PC-3 (cell line): ENCODE measurements at regions not wholly inside any gene's neighbourhood (a gene's known extent, or its start where the extent isn't known, plus 50 kb on each side); places are given as distances from the start of the nearest gene placed in this dataset.
"Not testable (repeated sequence)": the region's sequence is repeated elsewhere in the genome, so short reads cannot be mapped to it uniquely, and the experiment has no call there.

ENCODE experiments used
- ATAC-seq: fragments of 200-7000 bp; cut with Tn5 transposase; 2 replicates; pipeline ENCODE4 v1.9.1; 2020; ENCODE audit warnings: mild to moderate bottlenecking, moderate library complexity
- BruUV-seq: library from RNA; stranded (reverse); fragments of 400-500 nt; replicated peaks from 2 replicates; lab custom pipeline; 2021; lab: Mats Ljungman, UMichigan
- CTCF ChIA-PET: fragments of 300-600 bp; sonication (Branson Sonifier 250); formaldehyde crosslinking; loops from one replicate; lab custom pipeline; 2022; ENCODE audit warnings: antibody characterized with exemption; lab: Charles Lee
- POLR2A ChIA-PET: fragments of 300-600 bp; sonication (Branson Sonifier 250); formaldehyde crosslinking; loops from one replicate; lab custom pipeline; 2022; ENCODE audit warnings: antibody characterized with exemption; ENCODE audit not compliant: unreplicated experiment; lab: Charles Lee
- DNase-seq: peaks from one replicate; pipeline ENCODE4 v3.0.0-alpha.2; 2015
- H2AFZ ChIP-seq: fragments of 300-600 bp; sonication (generic); 2 replicates; pipeline ENCODE4 v1.6.0; 2016; ENCODE audit warnings: antibody characterized with exemption, low read length
- H3F3A ChIP-seq: fragments of 300-600 bp; sonication (generic); one replicate; pipeline ENCODE4 v1.6.0; 2017; ENCODE audit warnings: antibody characterized with exemption, low read length, control low read depth, mild to moderate bottlenecking; ENCODE audit not compliant: unreplicated experiment
- H3K27ac ChIP-seq: fragments of 300-600 bp; sonication (generic); 2 replicates; pipeline ENCODE4 v1.5.1; 2016; ENCODE audit warnings: mild to moderate bottlenecking, low read length
- H3K27me3 ChIP-seq: fragments of 300-600 bp; sonication (generic); 2 replicates; pipeline ENCODE4 v1.6.1; 2016; ENCODE audit warnings: low read length, mixed read lengths
- H3K36me3 ChIP-seq: fragments of 300-600 bp; sonication (generic); 2 replicates; pipeline ENCODE4 v1.6.1; 2016; ENCODE audit warnings: low read depth, mixed run types, low read length, mixed read lengths
- H3K4me1 ChIP-seq: fragments of 300-600 bp; sonication (generic); 2 replicates; pipeline ENCODE4 v1.5.1; 2016; ENCODE audit warnings: low read length; ENCODE audit not compliant: insufficient read depth
- H3K4me2 ChIP-seq: fragments of 300-600 bp; sonication (generic); 2 replicates; pipeline ENCODE4 v1.6.0; 2016; ENCODE audit warnings: low read length
- H3K4me3 ChIP-seq: fragments of 300-600 bp; sonication (generic); 2 replicates; pipeline ENCODE4 v1.5.1; 2016; ENCODE audit warnings: mild to moderate bottlenecking, low read length, mixed read lengths
- H3K79me2 ChIP-seq: fragments of 300-600 bp; sonication (generic); 2 replicates; pipeline ENCODE4 v1.6.1; 2017; ENCODE audit warnings: low read length, mixed read lengths
- H3K9ac ChIP-seq: fragments of 300-600 bp; sonication (generic); 2 replicates; pipeline ENCODE4 v1.6.0; 2016; ENCODE audit warnings: mild to moderate bottlenecking, low read length
- H3K9me2 ChIP-seq: fragments of 300-600 bp; sonication (generic); replicated peaks from 2 replicates; pipeline ENCODE4 v1.6.1; 2016; ENCODE audit warnings: mixed run types, low read length, mixed read lengths
- H3K9me3 ChIP-seq: fragments of 300-600 bp; sonication (generic); 2 replicates; pipeline ENCODE4 v1.6.1; 2016; ENCODE audit warnings: low read length, mixed read lengths
- H4K20me1 ChIP-seq: fragments of 300-600 bp; sonication (generic); 2 replicates; pipeline ENCODE4 v1.6.1; 2016; ENCODE audit warnings: low read length, mixed read lengths
- EZH2 ChIP-seq: fragments of 300-600 bp; sonication (generic); IDR thresholded peaks from one replicate; pipeline ENCODE4 v1.6.1; 2017; ENCODE audit warnings: antibody characterized with exemption, mild to moderate bottlenecking, low read length; ENCODE audit not compliant: unreplicated experiment
- EZH2phosphoT487 ChIP-seq: fragments of 300-600 bp; sonication (generic); IDR thresholded peaks from 2 replicates; pipeline ENCODE4 v1.6.1; 2018; ENCODE audit warnings: mild to moderate bottlenecking, antibody characterized with exemption, low read length, borderline replicate concordance
- intact Hi-C: fragments of 100-400 bp; cut with micrococcal nuclease; formaldehyde crosslinking; loops from 2 replicates; pipeline ENCODE4 v1.9.0; 2023
- TF ChIP-seq, protein P1 (sequence below): fragments of 300-600 bp; sonication (generic); conservative IDR thresholded peaks from 2 replicates; pipeline ENCODE4 v1.5.1; 2017; ENCODE audit warnings: antibody characterized with exemption, low read depth, mild to moderate bottlenecking, low read length

DNA sequence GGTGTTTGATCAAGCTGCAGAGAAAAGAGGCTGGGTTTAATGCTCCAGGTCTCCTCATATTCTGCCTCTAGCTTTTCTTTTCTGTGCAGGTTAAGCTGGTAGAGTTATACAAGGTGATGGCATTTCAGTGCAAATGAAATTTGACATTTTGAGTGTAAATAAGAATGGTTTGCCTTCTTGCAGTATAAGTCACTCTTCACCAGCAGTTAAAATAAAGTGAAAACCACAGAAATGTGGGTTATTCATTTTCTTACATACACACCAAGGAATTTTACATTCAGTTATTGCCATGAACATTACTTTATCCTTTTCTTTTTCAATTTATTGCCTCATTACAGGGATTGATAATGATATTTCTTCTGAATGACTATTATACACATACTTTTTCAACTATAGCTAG is 337.5 kb upstream of the PCSK5 start:
- POLR2A ChIA-PET: no interaction called here
- ATAC-seq (no peak), DNase-seq (no peak)
- Histone ChIP-seq H3K4me2 (no peak overlapping the region), H3K27me3 (no peaks in the 10 kb centered on the region), H3K9ac (no peak overlapping the region), H3K9me3 (no peaks in the 10 kb centered on the region), H3K9me2 (no peaks in the 10 kb centered on the region), H3K27ac (no peak overlapping the region), H3K4me1 (no peaks in the 10 kb centered on the region), H2AFZ (no peak overlapping the region), H3F3A (no peaks in the 10 kb centered on the region), H3K4me3 (no peak overlapping the region), H3K36me3 (no peaks in the 10 kb centered on the region), H4K20me1 (no peaks in the 10 kb centered on the region), H3K79me2 (no peaks in the 10 kb centered on the region)
- BruUV-seq: no TSS peak
- CTCF ChIA-PET: no interaction called here
- intact Hi-C loops: no loop called here
- TF ChIP-seq EZH2: no peak
- TF ChIP-seq EZH2phosphoT487: no peak
- TF ChIP-seq, protein P1, sequence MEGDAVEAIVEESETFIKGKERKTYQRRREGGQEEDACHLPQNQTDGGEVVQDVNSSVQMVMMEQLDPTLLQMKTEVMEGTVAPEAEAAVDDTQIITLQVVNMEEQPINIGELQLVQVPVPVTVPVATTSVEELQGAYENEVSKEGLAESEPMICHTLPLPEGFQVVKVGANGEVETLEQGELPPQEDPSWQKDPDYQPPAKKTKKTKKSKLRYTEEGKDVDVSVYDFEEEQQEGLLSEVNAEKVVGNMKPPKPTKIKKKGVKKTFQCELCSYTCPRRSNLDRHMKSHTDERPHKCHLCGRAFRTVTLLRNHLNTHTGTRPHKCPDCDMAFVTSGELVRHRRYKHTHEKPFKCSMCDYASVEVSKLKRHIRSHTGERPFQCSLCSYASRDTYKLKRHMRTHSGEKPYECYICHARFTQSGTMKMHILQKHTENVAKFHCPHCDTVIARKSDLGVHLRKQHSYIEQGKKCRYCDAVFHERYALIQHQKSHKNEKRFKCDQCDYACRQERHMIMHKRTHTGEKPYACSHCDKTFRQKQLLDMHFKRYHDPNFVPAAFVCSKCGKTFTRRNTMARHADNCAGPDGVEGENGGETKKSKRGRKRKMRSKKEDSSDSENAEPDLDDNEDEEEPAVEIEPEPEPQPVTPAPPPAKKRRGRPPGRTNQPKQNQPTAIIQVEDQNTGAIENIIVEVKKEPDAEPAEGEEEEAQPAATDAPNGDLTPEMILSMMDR: no peak

DNA sequence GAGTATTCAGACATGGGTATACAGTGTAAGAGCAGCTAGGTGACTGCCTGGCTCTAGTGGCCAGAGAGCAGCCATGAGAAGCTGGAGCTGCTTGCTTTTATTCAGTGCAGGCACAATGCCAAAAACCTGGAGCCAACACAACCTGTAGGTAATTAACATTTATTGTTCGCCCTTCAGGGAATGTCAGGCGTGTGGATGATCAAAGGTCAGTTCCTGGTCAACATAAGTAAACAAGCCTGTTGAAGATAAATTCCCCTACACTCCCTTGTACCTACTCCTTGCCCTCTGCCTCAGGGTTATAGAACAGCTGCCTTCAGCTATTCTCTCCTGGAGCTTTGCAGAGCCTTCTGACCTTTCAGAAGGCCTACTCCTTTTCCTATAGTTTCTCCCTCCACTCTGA is 323.7 kb upstream of the PCSK5 start:
- H3K27ac ChIP-seq, H3K79me2 ChIP-seq, BruUV-seq, H3K36me3 ChIP-seq, H3K4me2 ChIP-seq, POLR2A ChIA-PET, H3K9me3 ChIP-seq, DNase-seq, H3K4me3 ChIP-seq, H4K20me1 ChIP-seq, intact Hi-C loops, CTCF ChIA-PET, H3F3A ChIP-seq, ATAC-seq, H2AFZ ChIP-seq, H3K27me3 ChIP-seq, H3K9ac ChIP-seq, H3K4me1 ChIP-seq, H3K9me2 ChIP-seq: not testable (repeated sequence)

DNA sequence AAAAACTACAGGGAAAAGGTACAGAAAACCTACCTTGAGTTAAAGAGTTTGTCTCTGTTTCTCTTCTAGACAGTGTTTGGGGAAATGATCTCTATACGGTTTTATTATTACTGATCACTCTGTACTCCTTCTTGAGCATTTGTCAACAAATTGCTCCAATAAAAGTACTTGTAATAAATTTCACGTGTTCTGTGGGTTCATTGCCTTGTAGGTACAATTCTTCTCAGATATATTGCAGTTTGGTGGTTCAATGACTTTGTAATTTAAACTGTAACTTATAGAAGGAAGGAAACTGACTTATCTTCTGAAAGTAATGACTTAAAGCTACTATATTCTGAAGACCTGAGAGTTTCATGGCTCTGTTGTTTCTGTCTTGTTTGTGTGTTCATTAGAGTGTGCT is 319.9 kb upstream of the PCSK5 start:
- Histone ChIP-seq H3K9me2 (no peaks in the 10 kb centered on the region), H3K27me3 (no peaks in the 10 kb centered on the region), H3K4me3 (no peak overlapping the region), H3K9me3 (no peaks in the 10 kb centered on the region), H3K27ac (no peak overlapping the region), H3F3A (no peaks in the 10 kb centered on the region), H3K9ac (no peak overlapping the region), H3K4me2 (no peak overlapping the region), H4K20me1 (no peaks in the 10 kb centered on the region), H3K79me2 (no peaks in the 10 kb centered on the region), H2AFZ (no peak overlapping the region), H3K4me1 (no peaks in the 10 kb centered on the region), H3K36me3 (no peaks in the 10 kb centered on the region)
- ATAC-seq: no peak
- intact Hi-C loops: no loop called here
- DNase-seq: no peak
- ChIA-PET POLR2A (no interaction called here), CTCF (no interaction called here)
- no TSS peak for BruUV-seq
- TF ChIP-seq EZH2phosphoT487 (no peak), EZH2 (no peak)
- TF ChIP-seq, protein P1: no peak
